PC-9 (cell line): ENCODE measurements at regions not wholly inside any gene's neighbourhood (a gene's known extent, or its start where the extent isn't known, plus 50 kb on each side); places are given as distances from the start of the nearest gene placed in this dataset.

ENCODE experiments used
- EZH2 ChIP-seq: fragments of 200-600 bp; sonication (generic); IDR thresholded peaks from 2 replicates; pipeline ENCODE4 v1.8.0; 2017; ENCODE audit warnings: antibody characterized with exemption, low read depth
- TF ChIP-seq, protein P1 (sequence below): fragments of 200-600 bp; sonication (generic); conservative IDR thresholded peaks from 2 replicates; pipeline ENCODE4 v1.6.1; 2017; ENCODE audit warnings: mixed run types, antibody characterized with exemption, mild to moderate bottlenecking, moderate library complexity

DNA sequence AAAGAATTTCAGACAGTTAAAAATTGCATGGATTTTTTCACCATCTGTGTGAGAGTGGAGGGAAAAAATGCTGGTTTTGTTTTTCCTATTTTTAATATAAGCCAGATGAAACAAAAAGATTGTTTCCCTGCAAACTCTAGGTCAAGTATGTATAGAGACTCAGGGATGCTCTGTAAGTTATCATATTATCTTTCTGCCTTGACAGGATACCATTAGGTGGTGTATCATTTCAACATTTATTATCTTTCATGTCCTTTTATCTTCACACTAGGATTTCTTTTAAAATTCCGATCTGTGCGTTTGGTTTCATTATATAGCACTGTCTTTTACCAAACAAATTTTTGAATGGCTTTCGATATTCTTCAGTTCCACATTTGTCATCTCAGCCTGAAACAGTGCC lies 225.3 kb downstream of the EN1 start:
- TF ChIP-seq, protein P1, sequence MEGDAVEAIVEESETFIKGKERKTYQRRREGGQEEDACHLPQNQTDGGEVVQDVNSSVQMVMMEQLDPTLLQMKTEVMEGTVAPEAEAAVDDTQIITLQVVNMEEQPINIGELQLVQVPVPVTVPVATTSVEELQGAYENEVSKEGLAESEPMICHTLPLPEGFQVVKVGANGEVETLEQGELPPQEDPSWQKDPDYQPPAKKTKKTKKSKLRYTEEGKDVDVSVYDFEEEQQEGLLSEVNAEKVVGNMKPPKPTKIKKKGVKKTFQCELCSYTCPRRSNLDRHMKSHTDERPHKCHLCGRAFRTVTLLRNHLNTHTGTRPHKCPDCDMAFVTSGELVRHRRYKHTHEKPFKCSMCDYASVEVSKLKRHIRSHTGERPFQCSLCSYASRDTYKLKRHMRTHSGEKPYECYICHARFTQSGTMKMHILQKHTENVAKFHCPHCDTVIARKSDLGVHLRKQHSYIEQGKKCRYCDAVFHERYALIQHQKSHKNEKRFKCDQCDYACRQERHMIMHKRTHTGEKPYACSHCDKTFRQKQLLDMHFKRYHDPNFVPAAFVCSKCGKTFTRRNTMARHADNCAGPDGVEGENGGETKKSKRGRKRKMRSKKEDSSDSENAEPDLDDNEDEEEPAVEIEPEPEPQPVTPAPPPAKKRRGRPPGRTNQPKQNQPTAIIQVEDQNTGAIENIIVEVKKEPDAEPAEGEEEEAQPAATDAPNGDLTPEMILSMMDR, result no peak
- no peak for TF ChIP-seq EZH2
